Testis (tissue), 2 donors: ENCODE measurements at regions not wholly inside any gene's neighbourhood (a gene's known extent, or its start where the extent isn't known, plus 50 kb on each side); places are given as distances from the start of the nearest gene placed in this dataset.

Experiments
- POLR2A ChIP-seq: fragments of 450-650 bp; IDR thresholded peaks from one replicate; pipeline ENCODE4 v1.6.1; 2017; ENCODE audit warnings: antibody characterized with exemption, mild to moderate bottlenecking, moderate library complexity
- TF ChIP-seq, protein P1 (sequence below), 3 experiments: fragments of 450-650 bp in 2 of 3; fragments of 200-600 bp in 1 of 3; sonication (generic) in 1 of 3; IDR thresholded peaks; one replicate each; pipeline ENCODE4 v1.5.1; 2016 to 2019; ENCODE audit warnings: antibody characterized with exemption in 3 of 3, mild to moderate bottlenecking in 2 of 3, moderate library complexity in 1 of 3

DNA sequence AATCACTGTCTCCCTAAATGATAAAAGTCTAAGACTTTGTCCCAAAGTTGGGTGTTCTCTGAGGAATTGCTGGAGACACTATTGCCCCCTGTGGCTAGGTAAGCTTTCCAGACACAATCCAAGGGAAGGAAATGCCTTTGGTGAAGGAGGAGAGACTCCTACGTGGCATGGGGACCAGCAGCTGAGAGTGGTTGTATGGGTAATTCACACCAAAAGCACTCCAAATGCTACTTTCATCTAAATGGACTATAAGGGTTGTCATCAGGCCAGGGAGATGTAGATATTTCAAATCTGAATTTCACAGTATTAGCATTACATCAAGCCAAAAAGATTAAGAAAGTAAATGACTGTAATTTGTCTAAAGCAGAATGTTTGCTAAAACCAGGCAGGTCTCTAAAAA is 400.8 kb upstream of the THBS1 start:
- TF ChIP-seq, protein P1, sequence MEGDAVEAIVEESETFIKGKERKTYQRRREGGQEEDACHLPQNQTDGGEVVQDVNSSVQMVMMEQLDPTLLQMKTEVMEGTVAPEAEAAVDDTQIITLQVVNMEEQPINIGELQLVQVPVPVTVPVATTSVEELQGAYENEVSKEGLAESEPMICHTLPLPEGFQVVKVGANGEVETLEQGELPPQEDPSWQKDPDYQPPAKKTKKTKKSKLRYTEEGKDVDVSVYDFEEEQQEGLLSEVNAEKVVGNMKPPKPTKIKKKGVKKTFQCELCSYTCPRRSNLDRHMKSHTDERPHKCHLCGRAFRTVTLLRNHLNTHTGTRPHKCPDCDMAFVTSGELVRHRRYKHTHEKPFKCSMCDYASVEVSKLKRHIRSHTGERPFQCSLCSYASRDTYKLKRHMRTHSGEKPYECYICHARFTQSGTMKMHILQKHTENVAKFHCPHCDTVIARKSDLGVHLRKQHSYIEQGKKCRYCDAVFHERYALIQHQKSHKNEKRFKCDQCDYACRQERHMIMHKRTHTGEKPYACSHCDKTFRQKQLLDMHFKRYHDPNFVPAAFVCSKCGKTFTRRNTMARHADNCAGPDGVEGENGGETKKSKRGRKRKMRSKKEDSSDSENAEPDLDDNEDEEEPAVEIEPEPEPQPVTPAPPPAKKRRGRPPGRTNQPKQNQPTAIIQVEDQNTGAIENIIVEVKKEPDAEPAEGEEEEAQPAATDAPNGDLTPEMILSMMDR (IDR thresholded peaks at IDR 0.05): no peak
- no peak for TF ChIP-seq POLR2A
